ENCODE measurements at regions not wholly inside any gene's neighbourhood (a gene's known extent, or its start where the extent isn't known, plus 50 kb on each side); places are given as distances from the start of the nearest gene placed in this dataset.

DNA sequence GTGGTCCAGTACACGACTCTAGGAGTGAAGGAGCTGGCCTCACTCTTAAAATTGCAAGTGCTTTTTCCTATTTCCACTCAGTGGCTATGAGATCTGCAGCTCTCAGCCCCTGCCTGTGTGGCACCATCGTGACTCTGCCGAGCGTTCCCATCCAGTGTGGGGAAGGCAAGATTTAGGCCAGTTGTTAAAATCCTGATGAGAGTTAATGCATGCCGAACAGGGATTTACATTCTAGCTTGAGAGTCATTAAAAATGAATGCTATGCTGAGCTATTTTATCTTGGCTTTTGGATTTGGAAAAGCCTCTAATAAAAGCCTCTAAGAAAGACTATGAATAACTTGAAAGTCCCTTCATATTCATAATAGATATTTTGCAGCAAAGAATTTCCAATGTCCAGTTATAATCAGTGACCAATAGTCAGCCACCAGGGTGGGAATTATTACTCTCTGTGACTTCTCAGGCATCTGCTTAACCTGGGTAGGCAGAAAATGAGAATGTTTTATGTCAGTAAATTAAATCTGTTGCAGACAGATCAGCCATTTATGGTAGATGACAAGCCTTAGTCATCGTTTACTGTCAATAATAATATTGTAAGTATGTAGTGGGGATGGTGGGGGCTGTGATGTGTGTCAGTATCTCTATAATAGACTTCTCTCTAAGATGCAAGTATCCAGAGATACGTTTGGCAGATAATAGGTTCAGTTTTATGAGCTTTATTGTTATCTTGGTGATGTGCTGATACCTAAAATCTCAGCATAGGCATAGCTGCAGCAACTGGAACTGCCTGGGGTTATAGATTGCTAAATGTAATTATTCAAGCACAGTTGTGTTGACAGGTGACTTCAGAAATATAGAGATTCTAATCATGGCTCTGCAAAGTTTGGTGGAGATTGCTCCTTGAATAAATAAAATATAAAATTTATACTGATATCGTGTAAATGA is 207.8 kb downstream of the SOCS6 start:
- H3K4me1 Mint-ChIP-seq (ENCODE audit: low read depth), result no peaks in the 10 kb centered on the region
- DNase-seq (ENCODE audit: low spot score, unreplicated experiment), result no peak
- H3K36me3 Mint-ChIP-seq (ENCODE audit: insufficient read depth), result no peaks in the 10 kb centered on the region
- no peak overlapping the region for H3K27ac Mint-ChIP-seq
- H3K27me3 Mint-ChIP-seq, result peaks cover 3% of the 10 kb centered on the region
- no peaks in the 10 kb centered on the region for H3K9me3 Mint-ChIP-seq (ENCODE audit: low read depth)
- H3K4me3 Mint-ChIP-seq (ENCODE audit: low read depth), result no peak overlapping the region
- TF ChIP-seq, protein P1, sequence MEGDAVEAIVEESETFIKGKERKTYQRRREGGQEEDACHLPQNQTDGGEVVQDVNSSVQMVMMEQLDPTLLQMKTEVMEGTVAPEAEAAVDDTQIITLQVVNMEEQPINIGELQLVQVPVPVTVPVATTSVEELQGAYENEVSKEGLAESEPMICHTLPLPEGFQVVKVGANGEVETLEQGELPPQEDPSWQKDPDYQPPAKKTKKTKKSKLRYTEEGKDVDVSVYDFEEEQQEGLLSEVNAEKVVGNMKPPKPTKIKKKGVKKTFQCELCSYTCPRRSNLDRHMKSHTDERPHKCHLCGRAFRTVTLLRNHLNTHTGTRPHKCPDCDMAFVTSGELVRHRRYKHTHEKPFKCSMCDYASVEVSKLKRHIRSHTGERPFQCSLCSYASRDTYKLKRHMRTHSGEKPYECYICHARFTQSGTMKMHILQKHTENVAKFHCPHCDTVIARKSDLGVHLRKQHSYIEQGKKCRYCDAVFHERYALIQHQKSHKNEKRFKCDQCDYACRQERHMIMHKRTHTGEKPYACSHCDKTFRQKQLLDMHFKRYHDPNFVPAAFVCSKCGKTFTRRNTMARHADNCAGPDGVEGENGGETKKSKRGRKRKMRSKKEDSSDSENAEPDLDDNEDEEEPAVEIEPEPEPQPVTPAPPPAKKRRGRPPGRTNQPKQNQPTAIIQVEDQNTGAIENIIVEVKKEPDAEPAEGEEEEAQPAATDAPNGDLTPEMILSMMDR (IDR thresholded peaks at IDR 0.05; ENCODE audit: unreplicated experiment), result no peak

DNA sequence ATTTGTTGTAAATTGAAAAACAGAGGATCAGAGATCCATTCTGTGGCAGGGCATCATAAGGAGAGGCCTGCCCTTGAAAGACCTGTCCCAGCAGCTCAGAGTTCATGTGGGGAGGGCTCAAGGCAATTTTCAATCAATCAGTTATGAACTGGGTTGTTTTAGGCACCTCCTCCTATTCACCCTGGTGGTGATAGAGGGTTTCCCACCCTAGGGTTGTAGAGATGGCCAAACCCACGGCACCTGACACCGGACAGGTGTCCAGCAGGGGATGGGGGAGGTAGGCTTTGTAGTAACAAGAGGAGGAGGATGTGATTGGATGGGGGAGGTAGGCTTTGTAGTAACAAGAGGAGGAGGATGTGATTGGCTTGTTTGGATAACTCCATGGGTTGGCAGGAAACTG is 205.7 kb downstream of the SOCS6 start:
- TF ChIP-seq, protein P1 (IDR thresholded peaks at IDR 0.05; ENCODE audit: unreplicated experiment), result no peak
- Mint-ChIP-seq H3K9me3 (ENCODE audit: low read depth) (no peaks in the 10 kb centered on the region), H3K27me3 (peaks cover 2% of the 10 kb centered on the region), H3K36me3 (ENCODE audit: insufficient read depth) (no peaks in the 10 kb centered on the region), H3K4me1 (ENCODE audit: low read depth) (no peaks in the 10 kb centered on the region), H3K4me3 (ENCODE audit: low read depth) (no peak overlapping the region), H3K27ac (no peak overlapping the region)
- DNase-seq (ENCODE audit: low spot score, unreplicated experiment), result no peak

DNA sequence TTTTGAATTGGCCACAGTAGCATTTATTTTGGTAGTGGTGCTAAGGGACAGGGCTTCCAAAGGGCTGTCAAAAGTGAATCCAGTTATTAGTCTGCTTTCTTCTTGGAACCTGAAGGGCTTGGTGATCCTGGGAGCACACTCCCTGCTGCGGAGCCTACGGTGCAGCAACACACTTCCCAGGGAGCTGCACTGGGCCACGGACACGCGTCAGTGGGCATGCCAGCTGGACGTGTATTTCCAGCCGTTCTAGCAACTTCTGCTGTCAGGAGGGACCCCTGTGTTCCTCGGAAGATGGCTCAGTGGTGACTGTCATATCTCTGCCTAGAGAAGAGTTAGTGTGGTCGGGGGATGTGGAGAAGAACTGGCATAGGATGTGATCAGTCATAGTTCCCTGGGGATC is 204.6 kb downstream of the SOCS6 start:
- H3K27ac Mint-ChIP-seq, result no peak overlapping the region
- no peaks in the 10 kb centered on the region for H3K36me3 Mint-ChIP-seq (ENCODE audit: insufficient read depth)
- H3K27me3 Mint-ChIP-seq, result peaks cover 2% of the 10 kb centered on the region
- H3K4me1 Mint-ChIP-seq (ENCODE audit: low read depth), result no peaks in the 10 kb centered on the region
- H3K9me3 Mint-ChIP-seq (ENCODE audit: low read depth), result no peaks in the 10 kb centered on the region
- H3K4me3 Mint-ChIP-seq (ENCODE audit: low read depth), result no peak overlapping the region
- TF ChIP-seq, protein P1 (IDR thresholded peaks at IDR 0.05; ENCODE audit: unreplicated experiment), result no peak
- no peak for DNase-seq (ENCODE audit: low spot score, unreplicated experiment)

DNA sequence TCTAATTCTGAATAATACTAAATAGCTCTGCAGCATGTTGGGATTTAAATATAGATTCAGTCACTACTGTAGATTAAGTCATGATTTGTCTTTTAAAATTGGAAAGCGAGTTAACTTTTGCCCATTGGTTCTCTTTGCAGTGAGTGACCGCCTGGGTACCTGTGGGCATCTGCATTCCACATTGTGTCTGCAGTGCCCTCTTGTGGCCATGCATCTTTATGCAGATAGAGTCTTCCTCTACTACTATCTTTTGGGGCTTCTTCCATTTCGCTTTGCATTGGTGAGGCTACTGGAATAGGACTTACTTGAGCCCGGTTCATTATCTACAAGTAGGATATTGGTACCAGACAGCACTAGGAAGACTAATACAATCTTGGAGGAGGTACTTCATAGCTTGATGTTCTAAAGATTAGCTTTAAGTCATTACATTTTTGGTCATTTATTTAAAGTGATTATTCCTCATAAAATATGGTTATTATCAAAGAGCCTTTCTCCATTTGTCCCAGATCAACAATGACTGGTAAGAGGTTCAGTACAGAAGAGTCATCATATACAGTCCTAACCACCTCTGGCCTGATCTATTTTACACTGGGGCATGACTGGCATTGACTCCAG is 203.0 kb downstream of the SOCS6 start:
- TF ChIP-seq, protein P1 (IDR thresholded peaks at IDR 0.05; ENCODE audit: unreplicated experiment), result peak; percentile 81
- H3K4me1 Mint-ChIP-seq (ENCODE audit: low read depth), result no peaks in the 10 kb centered on the region
- peak; percentile 23 for DNase-seq (ENCODE audit: low spot score, unreplicated experiment)
- no peak overlapping the region for H3K27ac Mint-ChIP-seq
- H3K4me3 Mint-ChIP-seq (ENCODE audit: low read depth), result no peak overlapping the region
- H3K9me3 Mint-ChIP-seq (ENCODE audit: low read depth), result peaks cover 3% of the 10 kb centered on the region
- H3K27me3 Mint-ChIP-seq, result peaks cover 6% of the 10 kb centered on the region
- no peaks in the 10 kb centered on the region for H3K36me3 Mint-ChIP-seq (ENCODE audit: insufficient read depth)

DNA sequence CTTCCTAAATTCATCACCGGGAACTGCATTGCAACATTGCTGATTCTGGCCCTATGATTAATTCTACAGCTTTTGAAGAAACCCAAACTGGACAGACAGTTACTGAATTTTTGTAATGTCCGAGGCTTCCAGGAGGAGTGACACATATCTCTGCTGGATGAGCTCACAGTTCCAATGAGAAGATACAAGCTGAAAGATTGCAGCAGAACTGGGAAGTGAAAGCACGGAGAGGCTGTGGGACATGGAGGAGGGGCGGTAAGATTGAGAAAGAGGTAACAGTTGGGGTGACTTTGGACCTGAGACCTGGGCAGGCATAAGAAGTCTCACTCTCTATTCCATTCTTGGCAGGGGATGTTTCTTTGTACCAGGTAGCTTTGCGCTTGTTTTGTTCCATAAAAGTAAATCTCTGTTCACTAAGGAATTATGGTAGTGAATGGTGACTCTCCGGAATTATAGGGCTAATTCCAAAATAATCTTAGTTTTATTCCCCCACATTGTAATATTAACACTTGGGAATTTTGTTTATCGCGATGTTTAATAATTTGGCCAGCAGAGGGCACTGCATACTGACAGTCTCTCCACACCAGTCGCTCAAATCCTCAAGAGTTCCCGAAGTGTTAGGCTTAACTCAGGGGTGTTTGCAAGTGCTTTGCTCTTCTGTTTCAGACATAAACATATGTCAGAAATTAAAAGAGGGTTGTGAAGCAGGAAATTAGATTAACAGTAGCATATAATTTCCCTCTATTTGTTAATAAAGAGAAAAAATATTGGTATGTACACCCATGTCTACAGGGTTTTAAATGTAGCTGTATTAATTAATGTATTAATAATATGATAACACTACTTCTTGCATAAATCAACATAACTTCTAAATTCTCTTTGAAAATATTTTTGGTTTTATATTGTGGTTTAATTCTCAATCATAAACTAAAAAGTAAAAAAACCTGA is 201.4 kb downstream of the SOCS6 start:
- TF ChIP-seq, protein P1 (IDR thresholded peaks at IDR 0.05; ENCODE audit: unreplicated experiment), result peak; percentile 86
- H3K27ac Mint-ChIP-seq, result no peak overlapping the region
- peaks cover 3% of the 10 kb centered on the region for H3K9me3 Mint-ChIP-seq (ENCODE audit: low read depth)
- peaks cover 6% of the 10 kb centered on the region for H3K27me3 Mint-ChIP-seq
- H3K4me3 Mint-ChIP-seq (ENCODE audit: low read depth), result no peak overlapping the region
- peak; percentile 23 for DNase-seq (ENCODE audit: low spot score, unreplicated experiment)
- H3K4me1 Mint-ChIP-seq (ENCODE audit: low read depth), result no peaks in the 10 kb centered on the region
- no peaks in the 10 kb centered on the region for H3K36me3 Mint-ChIP-seq (ENCODE audit: insufficient read depth)
